Endothelial cell of umbilical vein (primary cell): ENCODE measurements at regions not wholly inside any gene's neighbourhood (a gene's known extent, or its start where the extent isn't known, plus 50 kb on each side); places are given as distances from the start of the nearest gene placed in this dataset.

ENCODE experiments used
- BruUV-seq: library from RNA; stranded (reverse); fragments of 400-500 nt; replicated peaks from 2 replicates; lab custom pipeline; 2021; lab: Mats Ljungman, UMichigan
- CTCF ChIA-PET: fragments of 300-600, 350-600 bp; sonication (Branson Sonifier 250); formaldehyde crosslinking; loops from one replicate; lab custom pipeline; 2021; ENCODE audit warnings: antibody characterized with exemption, inconsistent platforms; lab: Charles Lee
- POLR2A ChIA-PET: fragments of 300-600, 350-600 bp; sonication (Branson Sonifier 250); formaldehyde crosslinking; loops from one replicate; lab custom pipeline; 2021; ENCODE audit warnings: antibody characterized with exemption, inconsistent platforms; lab: Charles Lee
- DNase-seq: peaks from one replicate; pipeline ENCODE4 v3.0.0-alpha.2; 2011; ENCODE audit warnings: low read depth, low spot score
- FAIRE-seq: peaks from 2 replicates; lab custom pipeline; 2011; peaks lifted over from hg19 to GRCh38; lab: Jason Lieb, UNC
- H2AFZ ChIP-seq: 2 replicates; pipeline ENCODE4 v1.6.0; 2012; ENCODE audit warnings: low read depth, low read length, control low read depth, inconsistent platforms
- H3K27ac ChIP-seq: 2 replicates; pipeline ENCODE4 v1.5.1; 2011; ENCODE audit warnings: low read depth, mild to moderate bottlenecking, control low read depth, low read length, moderate library complexity; ENCODE audit not compliant: insufficient read depth
- H3K27me3 ChIP-seq, 2 experiments: 2 replicates each; pipeline versions ENCODE4 v1.6.0 to v1.6.1; 2011; ENCODE audit warnings: low read length in 2 of 2, mixed read lengths in 1 of 2; ENCODE audit not compliant: control insufficient read depth in 2 of 2, insufficient read depth in 2 of 2
- H3K36me3 ChIP-seq, 2 experiments: 2 replicates in 1 of 2; 3 replicates in 1 of 2; pipeline ENCODE4 v1.5.1; 2011; ENCODE audit warnings: low read length in 2 of 2, mild to moderate bottlenecking in 1 of 2, moderate library complexity in 1 of 2; ENCODE audit not compliant: control insufficient read depth in 2 of 2, insufficient read depth in 2 of 2; ENCODE audit errors: extremely low read depth in 1 of 2
- H3K4me1 ChIP-seq: 3 replicates; pipeline ENCODE4 v1.5.1; 2011; ENCODE audit warnings: mild to moderate bottlenecking, low read length; ENCODE audit not compliant: control insufficient read depth, insufficient read depth; ENCODE audit errors: extremely low read depth
- H3K4me2 ChIP-seq: 2 replicates; pipeline ENCODE4 v1.6.1; 2011; ENCODE audit warnings: low read length, control low read depth, mixed read lengths; ENCODE audit not compliant: insufficient read depth
- H3K4me3 ChIP-seq, 3 experiments: fragments of 200-600 bp in 1 of 3; sonication (generic), shearing (Covaris generic) in 1 of 3; replicated peaks in 1 of 3; 2 replicates each; pipeline ENCODE4 v1.5.1; 2011 to 2016; ENCODE audit warnings: control low read depth in 3 of 3, low read length in 3 of 3, mild to moderate bottlenecking in 2 of 3, inconsistent platforms in 1 of 3, low read depth in 1 of 3, moderate library complexity in 1 of 3; ENCODE audit not compliant: insufficient read depth in 1 of 3
- H3K79me2 ChIP-seq: 2 replicates; pipeline ENCODE4 v1.6.0; 2012; ENCODE audit warnings: low read length, inconsistent platforms; ENCODE audit not compliant: control insufficient read depth, insufficient read depth
- H3K9ac ChIP-seq: replicated peaks from 2 replicates; pipeline ENCODE3; 2011; ENCODE audit warnings: low read length, control low read depth; ENCODE audit not compliant: insufficient read depth; ENCODE audit errors: extremely low read depth
- H3K9me1 ChIP-seq: replicated peaks from 3 replicates; pipeline ENCODE4 v1.6.0; 2011; ENCODE audit warnings: mild to moderate bottlenecking, low read length; ENCODE audit not compliant: control insufficient read depth, insufficient read depth; ENCODE audit errors: extremely low read depth
- H3K9me3 ChIP-seq: replicated peaks from 2 replicates; pipeline ENCODE4 v1.5.1; 2012; ENCODE audit warnings: low read length, inconsistent platforms; ENCODE audit not compliant: control insufficient read depth, insufficient read depth
- H4K20me1 ChIP-seq: replicated peaks from 2 replicates; pipeline ENCODE3; 2011; ENCODE audit warnings: mild to moderate bottlenecking, low read length; ENCODE audit not compliant: control insufficient read depth, insufficient read depth; ENCODE audit errors: extremely low read depth
- EZH2 ChIP-seq: IDR thresholded peaks from 2 replicates; pipeline ENCODE4 v1.6.1; 2012; ENCODE audit warnings: borderline replicate concordance, low read depth, mild to moderate bottlenecking, moderate library complexity, low read length, inconsistent platforms; ENCODE audit not compliant: severe bottlenecking
- FOS ChIP-seq: IDR thresholded peaks from 2 replicates; pipeline ENCODE4 v1.6.1; 2011; ENCODE audit warnings: mild to moderate bottlenecking, low read length, moderate library complexity, borderline replicate concordance; ENCODE audit not compliant: insufficient read depth
- GATA2 ChIP-seq: IDR thresholded peaks from 2 replicates; pipeline ENCODE4 v1.7.0; 2011; ENCODE audit warnings: low read depth, mild to moderate bottlenecking, moderate library complexity, mixed read lengths, low read length; ENCODE audit not compliant: insufficient read length, insufficient read depth
- JUN ChIP-seq: IDR thresholded peaks from 2 replicates; pipeline ENCODE4 v1.6.1; 2011; ENCODE audit warnings: borderline replicate concordance, low read depth; ENCODE audit not compliant: insufficient read length, insufficient read depth
- MYC ChIP-seq: IDR thresholded peaks from one replicate; pipeline ENCODE4 v1.6.1; 2011; ENCODE audit warnings: mild to moderate bottlenecking, low read depth, low read length
- POLR2A ChIP-seq: IDR thresholded peaks from 2 replicates; pipeline ENCODE4 v1.6.1; 2012; ENCODE audit warnings: low read depth, mild to moderate bottlenecking, control low read depth, low read length
- POLR2AphosphoS5 ChIP-seq: IDR thresholded peaks from 2 replicates; pipeline ENCODE4 v1.6.1; 2012; ENCODE audit warnings: low read depth, mild to moderate bottlenecking, control low read depth, low read length, moderate library complexity; ENCODE audit not compliant: insufficient read depth
- dilution Hi-C: fragments of 300-500 bp; cut with MboI; formaldehyde crosslinking; loops from one replicate; pipeline ENCODE4 v1.15.0; 2019; ENCODE audit warnings: low sequenced_read_pairs; ENCODE audit not compliant: extremely low pct_ligation_motif_present
- intact Hi-C: fragments of 100-400 bp; cut with micrococcal nuclease; formaldehyde crosslinking; loops from one replicate; pipeline ENCODE4 v1.10.0; 2022
- TF ChIP-seq, protein P1 (sequence below): IDR thresholded peaks from 2 replicates; pipeline ENCODE4 v1.6.1; 2011; ENCODE audit not compliant: insufficient read depth, insufficient read length
- TF ChIP-seq, protein P2 (sequence below), 2 donors: IDR thresholded peaks; 1 replicate in 1 of 2; 2 replicates in 1 of 2; pipeline ENCODE4 v1.5.1; 2011; ENCODE audit warnings: low read length in 2 of 2, mild to moderate bottlenecking in 2 of 2, moderate library complexity in 2 of 2, control low read depth in 1 of 2, inconsistent platforms in 1 of 2, low read depth in 1 of 2; ENCODE audit not compliant: insufficient read depth in 1 of 2; ENCODE audit errors: extremely low read depth in 1 of 2

DNA sequence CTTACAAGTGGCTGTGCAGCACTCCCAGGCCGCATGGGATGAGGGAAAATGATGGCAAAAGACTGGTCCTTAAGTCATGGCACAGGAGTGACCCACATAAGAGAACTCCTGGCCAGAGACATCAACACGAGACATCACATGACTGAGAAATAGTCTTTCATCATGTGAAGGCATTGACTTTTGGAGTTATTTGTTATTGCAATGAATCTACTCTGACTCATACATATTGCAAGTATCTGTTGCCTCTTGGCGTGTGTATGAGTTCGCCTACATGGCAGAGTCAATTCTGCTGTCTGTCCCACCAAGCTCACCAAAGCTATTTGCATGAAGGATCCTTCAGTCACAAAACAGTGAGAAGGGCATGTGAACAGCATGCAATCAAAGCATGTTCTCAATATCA, 59.7 kb upstream of the HABP2 start:
- Histone ChIP-seq H3K4me1 (no peaks in the 10 kb centered on the region), H4K20me1 (no peaks in the 10 kb centered on the region), H3K4me3 (no peak overlapping the region), H3K36me3 (no peaks in the 10 kb centered on the region), H3K79me2 (no peaks in the 10 kb centered on the region), H2AFZ (no peak overlapping the region), H3K27me3 (no peaks in the 10 kb centered on the region), H3K4me2 (no peak overlapping the region), H3K9ac (no peak overlapping the region), H3K9me3 (no peaks in the 10 kb centered on the region), H3K27ac (no peak overlapping the region), H3K9me1 (no peaks in the 10 kb centered on the region)
- intact Hi-C loops (no loop called here), dilution Hi-C loops (no loop called here)
- no TSS peak for BruUV-seq
- TF ChIP-seq POLR2A (no peak), POLR2AphosphoS5 (no peak), GATA2 (no peak), EZH2 (no peak), MYC (no peak), FOS (no peak), JUN (no peak)
- TF ChIP-seq, protein P1, sequence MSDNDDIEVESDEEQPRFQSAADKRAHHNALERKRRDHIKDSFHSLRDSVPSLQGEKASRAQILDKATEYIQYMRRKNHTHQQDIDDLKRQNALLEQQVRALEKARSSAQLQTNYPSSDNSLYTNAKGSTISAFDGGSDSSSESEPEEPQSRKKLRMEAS: no peak
- TF ChIP-seq, protein P2, sequence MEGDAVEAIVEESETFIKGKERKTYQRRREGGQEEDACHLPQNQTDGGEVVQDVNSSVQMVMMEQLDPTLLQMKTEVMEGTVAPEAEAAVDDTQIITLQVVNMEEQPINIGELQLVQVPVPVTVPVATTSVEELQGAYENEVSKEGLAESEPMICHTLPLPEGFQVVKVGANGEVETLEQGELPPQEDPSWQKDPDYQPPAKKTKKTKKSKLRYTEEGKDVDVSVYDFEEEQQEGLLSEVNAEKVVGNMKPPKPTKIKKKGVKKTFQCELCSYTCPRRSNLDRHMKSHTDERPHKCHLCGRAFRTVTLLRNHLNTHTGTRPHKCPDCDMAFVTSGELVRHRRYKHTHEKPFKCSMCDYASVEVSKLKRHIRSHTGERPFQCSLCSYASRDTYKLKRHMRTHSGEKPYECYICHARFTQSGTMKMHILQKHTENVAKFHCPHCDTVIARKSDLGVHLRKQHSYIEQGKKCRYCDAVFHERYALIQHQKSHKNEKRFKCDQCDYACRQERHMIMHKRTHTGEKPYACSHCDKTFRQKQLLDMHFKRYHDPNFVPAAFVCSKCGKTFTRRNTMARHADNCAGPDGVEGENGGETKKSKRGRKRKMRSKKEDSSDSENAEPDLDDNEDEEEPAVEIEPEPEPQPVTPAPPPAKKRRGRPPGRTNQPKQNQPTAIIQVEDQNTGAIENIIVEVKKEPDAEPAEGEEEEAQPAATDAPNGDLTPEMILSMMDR (IDR thresholded peaks at IDR 0.05; ENCODE audit: extremely low read depth in 1 of 2, insufficient read depth in 1 of 2, low read depth in 1 of 2, low read length in 2 of 2): no peak
- POLR2A ChIA-PET: no interaction called here
- CTCF ChIA-PET: no interaction called here
- no peak for FAIRE-seq
- no peak for DNase-seq
